HEK293T (cell line): ENCODE measurements at regions not wholly inside any gene's neighbourhood (a gene's known extent, or its start where the extent isn't known, plus 50 kb on each side); places are given as distances from the start of the nearest gene placed in this dataset.

Experiments used
- CTCF ChIA-PET: fragments of 350-600 bp; formaldehyde crosslinking; extraction: SDS; loops from one replicate; lab custom pipeline; 2021; ENCODE audit warnings: antibody characterized with exemption, inconsistent platforms; lab: Yijun Ruan, JAX
- POLR2A ChIA-PET: fragments of 350-600 bp; formaldehyde crosslinking; extraction: SDS; loops from one replicate; lab custom pipeline; 2020; ENCODE audit warnings: antibody characterized with exemption, inconsistent platforms; lab: Yijun Ruan, JAX
- DNase-seq: peaks from one replicate; pipeline ENCODE4 v3.0.0; 2012; ENCODE audit warnings: mixed read lengths; ENCODE audit errors: extremely low spot score
- ARNT ChIP-seq: fragments of 450-650 bp; IDR thresholded peaks from 2 replicates; pipeline ENCODE4 v1.6.1; 2017; ENCODE audit warnings: mild to moderate bottlenecking
- BHLHE40 ChIP-seq: fragments of 450-650 bp; IDR thresholded peaks from 2 replicates; pipeline ENCODE4 v1.6.1; 2016; ENCODE audit warnings: mild to moderate bottlenecking, moderate library complexity, borderline replicate concordance
- CTBP1 ChIP-seq: fragments of 450-650 bp; IDR thresholded peaks from 2 replicates; pipeline ENCODE4 v1.6.1; 2016; ENCODE audit warnings: borderline replicate concordance
- ELF4 ChIP-seq: fragments of 450-650 bp; IDR thresholded peaks from 2 replicates; pipeline ENCODE4 v1.6.1; 2017; ENCODE audit warnings: antibody characterized with exemption
- FOXA1 ChIP-seq: fragments of 450-650 bp; IDR thresholded peaks from 2 replicates; pipeline ENCODE4 v1.6.1; 2016; ENCODE audit warnings: mild to moderate bottlenecking
- FOXK2 ChIP-seq: fragments of 450-650 bp; IDR thresholded peaks from 2 replicates; pipeline ENCODE4 v1.6.1; 2016; ENCODE audit warnings: mild to moderate bottlenecking
- FOXM1 ChIP-seq: fragments of 450-650 bp; IDR thresholded peaks from 2 replicates; pipeline ENCODE4 v1.6.1; 2017; ENCODE audit warnings: mild to moderate bottlenecking, borderline replicate concordance
- HDGF ChIP-seq: fragments of 450-650 bp; IDR thresholded peaks from 2 replicates; pipeline ENCODE4 v1.6.1; 2017; ENCODE audit warnings: antibody characterized with exemption, borderline replicate concordance
- L3MBTL2 ChIP-seq: fragments of 450-650 bp; conservative IDR thresholded peaks from 2 replicates; pipeline ENCODE4 v1.6.1; 2016; ENCODE audit warnings: mild to moderate bottlenecking
- LEF1 ChIP-seq: fragments of 450-650 bp; IDR thresholded peaks from 2 replicates; pipeline ENCODE4 v1.6.1; 2017; ENCODE audit warnings: mild to moderate bottlenecking, borderline replicate concordance
- NFRKB ChIP-seq: fragments of 450-650 bp; IDR thresholded peaks from 2 replicates; pipeline ENCODE4 v1.6.1; 2016; ENCODE audit warnings: mild to moderate bottlenecking, moderate library complexity
- SP1 ChIP-seq: fragments of 450-650 bp; IDR thresholded peaks from 2 replicates; pipeline ENCODE4 v1.6.1; 2017
- SUZ12 ChIP-seq: fragments of 450-650 bp; IDR thresholded peaks from 2 replicates; pipeline ENCODE4 v1.6.1; 2016; ENCODE audit warnings: mild to moderate bottlenecking
- TARDBP ChIP-seq: fragments of 450-650 bp; IDR thresholded peaks from 2 replicates; pipeline ENCODE4 v1.6.1; 2016
- ZNF384 ChIP-seq: fragments of 450-650 bp; IDR thresholded peaks from 2 replicates; pipeline ENCODE4 v1.6.1; 2016
- TF ChIP-seq, protein P1 (sequence below): fragments of 450-650 bp; IDR thresholded peaks from 2 replicates; pipeline ENCODE4 v1.6.1; 2016

DNA sequence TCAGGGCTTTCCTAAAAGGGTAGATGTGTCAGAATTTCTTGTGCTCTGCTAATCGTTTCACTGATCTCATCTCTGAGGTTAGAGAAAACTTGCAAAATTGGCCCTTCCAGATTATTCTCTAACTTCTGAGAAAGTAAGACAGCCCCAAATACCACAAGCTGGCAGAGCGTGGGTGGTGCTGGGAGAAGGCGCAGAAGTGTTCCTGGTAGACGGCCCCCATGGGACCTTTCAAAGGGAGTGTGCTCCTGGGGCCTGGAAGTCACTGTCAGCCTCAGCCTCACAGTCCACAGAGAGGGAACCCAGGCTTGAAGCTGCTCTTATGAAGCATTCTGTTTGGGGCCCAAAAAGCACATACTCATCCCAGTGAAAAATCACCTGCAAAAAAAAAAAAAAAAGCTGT, 86.5 kb upstream of the PFN2 start:
- no peak for DNase-seq
- TF ChIP-seq FOXM1 (no peak), ELF4 (no peak)
- POLR2A ChIA-PET, result no interaction called here
- CTCF ChIA-PET, result no interaction called here

DNA sequence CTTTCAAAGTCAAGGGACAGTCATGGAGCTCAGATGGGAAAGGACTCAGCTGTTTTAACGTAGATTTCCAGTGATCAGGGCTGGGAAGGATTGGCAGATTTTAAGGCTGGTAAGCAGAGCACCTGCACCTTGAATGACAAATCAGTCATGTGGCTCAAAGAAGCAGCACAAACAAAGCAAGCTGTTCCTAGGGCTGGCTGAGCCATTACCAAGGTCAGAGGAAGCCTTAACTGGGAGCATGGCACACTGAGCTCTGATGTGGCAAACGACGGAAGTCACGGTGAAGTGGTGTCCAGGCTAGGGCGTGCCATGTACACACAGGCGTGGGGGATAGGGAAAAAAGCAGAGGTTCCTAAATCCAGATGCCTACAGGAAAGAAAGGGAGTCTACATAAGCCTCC, 84.6 kb upstream of the PFN2 start:
- CTCF ChIA-PET, result no interaction called here
- no peak for DNase-seq
- POLR2A ChIA-PET, result no interaction called here
- TF ChIP-seq NFRKB (no peak), CTBP1 (no peak), FOXK2 (no peak), L3MBTL2 (no peak), SUZ12 (no peak)
- TF ChIP-seq, protein P1, sequence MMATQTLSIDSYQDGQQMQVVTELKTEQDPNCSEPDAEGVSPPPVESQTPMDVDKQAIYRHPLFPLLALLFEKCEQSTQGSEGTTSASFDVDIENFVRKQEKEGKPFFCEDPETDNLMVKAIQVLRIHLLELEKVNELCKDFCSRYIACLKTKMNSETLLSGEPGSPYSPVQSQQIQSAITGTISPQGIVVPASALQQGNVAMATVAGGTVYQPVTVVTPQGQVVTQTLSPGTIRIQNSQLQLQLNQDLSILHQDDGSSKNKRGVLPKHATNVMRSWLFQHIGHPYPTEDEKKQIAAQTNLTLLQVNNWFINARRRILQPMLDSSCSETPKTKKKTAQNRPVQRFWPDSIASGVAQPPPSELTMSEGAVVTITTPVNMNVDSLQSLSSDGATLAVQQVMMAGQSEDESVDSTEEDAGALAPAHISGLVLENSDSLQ, result no peak

DNA sequence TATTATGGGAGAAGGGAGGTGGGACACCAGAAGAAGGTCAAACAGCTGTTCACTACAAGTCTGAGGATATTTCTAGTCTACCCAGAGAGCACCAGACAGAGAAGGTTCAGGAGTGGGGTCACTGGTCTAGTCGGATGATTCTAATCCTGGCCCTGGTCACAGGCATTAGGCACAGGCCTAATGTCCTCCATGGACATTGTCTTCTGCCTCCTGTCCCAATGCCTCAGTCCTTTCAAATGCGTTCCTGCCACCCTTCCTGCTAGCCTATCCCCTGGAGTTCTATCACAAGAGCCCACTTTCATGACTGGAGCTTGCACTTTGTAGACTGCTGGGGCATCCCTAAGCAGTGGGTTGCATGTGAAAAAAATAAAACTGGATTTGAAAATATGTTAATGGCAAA, 83.9 kb upstream of the PFN2 start:
- CTCF ChIA-PET, result no interaction called here
- TF ChIP-seq, protein P1, result no peak
- no peak for TF ChIP-seq CTBP1
- no peak for TF ChIP-seq FOXA1
- no peak for TF ChIP-seq SP1
- no peak for TF ChIP-seq HDGF
- TF ChIP-seq ARNT, result no peak
- no peak for TF ChIP-seq FOXK2
- no peak for TF ChIP-seq FOXM1
- TF ChIP-seq ELF4, result no peak
- no peak for TF ChIP-seq NFRKB
- POLR2A ChIA-PET, result no interaction called here
- DNase-seq, result no peak

DNA sequence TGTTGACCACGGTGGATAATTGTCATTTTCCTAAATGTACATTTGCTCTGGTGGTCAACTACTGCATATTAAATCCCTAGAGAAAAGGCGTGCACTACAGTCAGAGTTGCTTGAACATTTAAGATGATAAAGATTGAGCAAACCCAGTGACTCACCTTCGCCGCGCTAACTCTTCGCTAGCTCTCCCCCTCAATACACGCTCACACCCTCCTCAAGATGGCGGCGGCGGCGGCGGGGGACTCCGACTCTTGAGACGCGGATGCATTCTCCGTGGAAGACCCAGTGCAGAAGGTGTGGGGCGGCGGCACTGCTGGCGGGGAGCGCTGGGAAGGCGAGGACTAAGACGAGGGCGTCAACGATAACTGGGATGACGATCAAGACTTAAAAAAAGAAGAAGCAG, 79.8 kb upstream of the PFN2 start:
- POLR2A ChIA-PET, result no interaction called here
- no peak for DNase-seq
- CTCF ChIA-PET, result no interaction called here
- TF ChIP-seq ARNT (no peak), FOXM1 (no peak), TARDBP (no peak), ELF4 (no peak), L3MBTL2 (no peak), SUZ12 (no peak), ZNF384 (no peak), HDGF (no peak)
- TF ChIP-seq, protein P1, result no peak

DNA sequence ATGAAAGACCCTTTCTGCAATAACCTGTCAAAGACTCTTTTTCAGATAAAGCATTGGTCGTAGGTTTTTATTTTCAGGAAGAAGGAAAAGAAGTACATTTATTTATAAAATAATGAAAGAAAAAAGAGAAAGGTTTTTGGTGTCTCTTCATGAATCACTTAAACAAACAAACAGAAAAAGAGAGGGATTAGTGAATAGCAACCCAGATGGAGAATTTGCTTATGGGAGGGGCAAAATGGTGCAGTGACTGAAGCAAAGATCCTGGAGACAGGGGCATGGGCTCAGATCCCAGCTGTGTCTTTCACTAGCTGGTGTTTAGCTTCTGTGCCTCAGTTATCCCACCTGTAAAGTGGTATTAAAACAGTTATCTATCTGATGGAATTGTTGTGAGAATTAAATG, 78.6 kb upstream of the PFN2 start:
- CTCF ChIA-PET, result no interaction called here
- TF ChIP-seq TARDBP (no peak), NFRKB (no peak), BHLHE40 (no peak), ELF4 (no peak), FOXM1 (no peak), FOXK2 (no peak), FOXA1 (no peak), CTBP1 (no peak), L3MBTL2 (no peak), SP1 (no peak), SUZ12 (no peak), LEF1 (no peak), ARNT (no peak), ZNF384 (no peak), HDGF (no peak)
- TF ChIP-seq, protein P1, result no peak
- DNase-seq, result no peak
- POLR2A ChIA-PET, result no interaction called here

DNA sequence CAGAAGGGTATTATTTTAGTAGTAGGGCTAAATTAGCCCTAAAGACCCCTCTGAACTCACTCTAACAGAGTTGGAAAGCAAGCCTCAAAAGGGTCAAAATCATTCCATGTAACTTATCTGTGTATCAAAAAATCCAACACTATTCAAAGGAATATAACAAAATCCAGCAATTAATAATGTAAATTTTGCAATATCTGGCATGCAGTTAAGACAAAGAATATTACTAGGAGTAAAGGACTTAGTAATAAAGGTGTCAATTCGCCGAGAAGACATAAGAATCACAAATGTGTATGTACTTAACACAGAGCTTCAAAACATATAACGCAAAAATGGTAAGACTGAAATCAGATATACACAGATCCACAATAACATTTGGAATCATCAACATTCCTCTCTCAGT, 71.2 kb upstream of the PFN2 start:
- ChIA-PET CTCF (no interaction called here), POLR2A (no interaction called here)
- no peak for DNase-seq
- TF ChIP-seq ELF4 (no peak), ZNF384 (no peak), ARNT (no peak), CTBP1 (no peak), SP1 (no peak), FOXK2 (no peak), FOXM1 (no peak), L3MBTL2 (no peak), HDGF (no peak), TARDBP (no peak), BHLHE40 (no peak), NFRKB (no peak), FOXA1 (no peak), LEF1 (no peak), SUZ12 (no peak)
- TF ChIP-seq, protein P1, result no peak
